Panc1 (cell line): ENCODE measurements at regions not wholly inside any gene's neighbourhood (a gene's known extent, or its start where the extent isn't known, plus 50 kb on each side); places are given as distances from the start of the nearest gene placed in this dataset.
"Not testable (repeated sequence)": the region's sequence is repeated elsewhere in the genome, so short reads cannot be mapped to it uniquely, and the experiment has no call there.

ENCODE experiments used
- ATAC-seq: fragments of 200-7000 bp; cut with Tn5 transposase; 2 replicates; pipeline ENCODE4 v1.9.1; 2020; ENCODE audit warnings: mild to moderate bottlenecking, moderate library complexity
- BruUV-seq: library from RNA; stranded (reverse); fragments of 400-500 nt; replicated peaks from 2 replicates; lab custom pipeline; 2021; lab: Mats Ljungman, UMichigan
- CTCF ChIA-PET: fragments of 300-600 bp; sonication (Branson Sonifier 250); formaldehyde crosslinking; loops from one replicate; lab custom pipeline; 2022; ENCODE audit warnings: antibody characterized with exemption; lab: Charles Lee
- POLR2A ChIA-PET: fragments of 300-600 bp; sonication (Branson Sonifier 250); formaldehyde crosslinking; loops from one replicate; lab custom pipeline; 2022; ENCODE audit warnings: antibody characterized with exemption; lab: Charles Lee
- DNase-seq: peaks from one replicate; pipeline ENCODE4 v3.0.0-alpha.2; 2010; ENCODE audit warnings: low read depth, low spot score
- H3K27ac ChIP-seq: 2 replicates; pipeline ENCODE4 v1.5.1; 2011; ENCODE audit warnings: mild to moderate bottlenecking, low read length, inconsistent platforms
- H3K27me3 ChIP-seq: fragments of 200-500 bp; sonication (Bioruptor generic); 2 replicates; pipeline ENCODE4 v1.6.0; 2014; ENCODE audit warnings: low read length, inconsistent platforms; ENCODE audit not compliant: control insufficient read depth, insufficient read depth
- H3K36me3 ChIP-seq: fragments of 200-500 bp; sonication (Bioruptor generic); 2 replicates; pipeline ENCODE4 v1.5.1; 2014; ENCODE audit warnings: inconsistent platforms, mild to moderate bottlenecking, low read length, moderate library complexity; ENCODE audit not compliant: control insufficient read depth, insufficient read depth
- H3K4me1 ChIP-seq: 2 replicates; pipeline ENCODE4 v1.5.1; 2011; ENCODE audit warnings: inconsistent platforms, mild to moderate bottlenecking, low read length, moderate library complexity; ENCODE audit not compliant: control insufficient read depth, insufficient read depth
- H3K4me3 ChIP-seq, 2 experiments: 2 replicates each; pipeline ENCODE4 v1.5.1; 2011 to 2012; ENCODE audit warnings: low read depth in 2 of 2, low read length in 2 of 2, mild to moderate bottlenecking in 2 of 2, inconsistent platforms in 1 of 2, moderate library complexity in 1 of 2
- H3K9me3 ChIP-seq: fragments of 200-500 bp; sonication (Bioruptor generic); 2 replicates; pipeline ENCODE4 v1.5.1; 2014; ENCODE audit warnings: low read depth, mild to moderate bottlenecking, inconsistent platforms, low read length, moderate library complexity; ENCODE audit not compliant: control insufficient read depth, insufficient read depth
- POLR2AphosphoS5 ChIP-seq: IDR thresholded peaks from 2 replicates; pipeline ENCODE4 v1.6.1; 2012; ENCODE audit warnings: mild to moderate bottlenecking, low read depth, low read length, moderate library complexity
- REST ChIP-seq, 2 experiments: IDR thresholded peaks; 2 replicates each; pipeline ENCODE4 v1.6.1; 2011 to 2012; ENCODE audit warnings: low read depth in 2 of 2, control low read depth in 1 of 2, low read length in 1 of 2, mild to moderate bottlenecking in 1 of 2, moderate library complexity in 1 of 2; ENCODE audit not compliant: insufficient read depth in 1 of 2
- SIN3A ChIP-seq: IDR thresholded peaks from 2 replicates; pipeline ENCODE4 v1.6.1; 2012; ENCODE audit warnings: low read depth, mild to moderate bottlenecking, low read length, moderate library complexity, borderline replicate concordance; ENCODE audit not compliant: insufficient read depth
- TCF7L2 ChIP-seq: IDR thresholded peaks from 2 replicates; pipeline ENCODE4 v1.6.1; 2011; ENCODE audit warnings: mild to moderate bottlenecking, low read depth, low read length, inconsistent platforms
- in situ Hi-C: cut with HindIII; loops from 2 replicates; pipeline ENCODE4 v1.10.0; 2016; ENCODE audit warnings: low sequenced_read_pairs, low pct_unique_long_range_greater_than_20kb
- intact Hi-C: fragments of 100-400 bp; cut with micrococcal nuclease; formaldehyde crosslinking; loops from one replicate; pipeline ENCODE4 v1.10.0; 2022; ENCODE audit not compliant: unreplicated experiment
- TF ChIP-seq, protein P1 (sequence below): fragments of 450-650 bp; IDR thresholded peaks from 2 replicates; pipeline ENCODE4 v1.5.1; 2017; ENCODE audit warnings: mild to moderate bottlenecking

DNA sequence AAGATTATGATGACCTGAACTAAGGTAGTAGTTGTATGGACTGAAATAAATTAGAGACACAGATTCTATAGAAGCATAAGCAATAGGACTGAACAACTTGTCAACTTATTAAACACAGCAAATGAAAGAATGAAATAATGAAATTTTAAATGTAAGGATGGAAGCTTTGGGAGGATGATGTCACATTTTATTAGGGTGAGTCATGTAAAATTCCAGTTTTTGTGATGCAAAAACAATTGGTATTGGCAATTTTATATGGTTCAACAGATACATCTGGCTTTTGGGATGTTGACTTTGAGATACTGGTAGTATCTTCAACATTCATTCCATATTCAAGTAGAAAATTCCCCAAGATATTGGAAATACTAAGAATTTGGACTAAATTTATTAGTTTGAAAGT, 72.7 kb upstream of the IL15 start:
- intact Hi-C loops: no loop called here
- in situ Hi-C loops: no loop called here
- DNase-seq (no peak), ATAC-seq (no peak)
- no TSS peak for BruUV-seq
- H3K9me3 ChIP-seq: no peaks in the 10 kb centered on the region
- TF ChIP-seq REST (IDR thresholded peaks at IDR 0.05; ENCODE audit: insufficient read depth in 1 of 2, low read depth in 2 of 2, low read length in 1 of 2): no peak
- TF ChIP-seq SIN3A: no peak
- TF ChIP-seq, protein P1, sequence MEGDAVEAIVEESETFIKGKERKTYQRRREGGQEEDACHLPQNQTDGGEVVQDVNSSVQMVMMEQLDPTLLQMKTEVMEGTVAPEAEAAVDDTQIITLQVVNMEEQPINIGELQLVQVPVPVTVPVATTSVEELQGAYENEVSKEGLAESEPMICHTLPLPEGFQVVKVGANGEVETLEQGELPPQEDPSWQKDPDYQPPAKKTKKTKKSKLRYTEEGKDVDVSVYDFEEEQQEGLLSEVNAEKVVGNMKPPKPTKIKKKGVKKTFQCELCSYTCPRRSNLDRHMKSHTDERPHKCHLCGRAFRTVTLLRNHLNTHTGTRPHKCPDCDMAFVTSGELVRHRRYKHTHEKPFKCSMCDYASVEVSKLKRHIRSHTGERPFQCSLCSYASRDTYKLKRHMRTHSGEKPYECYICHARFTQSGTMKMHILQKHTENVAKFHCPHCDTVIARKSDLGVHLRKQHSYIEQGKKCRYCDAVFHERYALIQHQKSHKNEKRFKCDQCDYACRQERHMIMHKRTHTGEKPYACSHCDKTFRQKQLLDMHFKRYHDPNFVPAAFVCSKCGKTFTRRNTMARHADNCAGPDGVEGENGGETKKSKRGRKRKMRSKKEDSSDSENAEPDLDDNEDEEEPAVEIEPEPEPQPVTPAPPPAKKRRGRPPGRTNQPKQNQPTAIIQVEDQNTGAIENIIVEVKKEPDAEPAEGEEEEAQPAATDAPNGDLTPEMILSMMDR: no peak
- no peak for TF ChIP-seq TCF7L2
- no peak for TF ChIP-seq POLR2AphosphoS5
- H3K36me3 ChIP-seq: no peaks in the 10 kb centered on the region
- ChIA-PET CTCF (no interaction called here), POLR2A (no interaction called here)
- H3K27me3 ChIP-seq: no peaks in the 10 kb centered on the region
- H3K27ac ChIP-seq: no peak overlapping the region
- no peaks in the 10 kb centered on the region for H3K4me1 ChIP-seq
- no peak overlapping the region for H3K4me3 ChIP-seq

DNA sequence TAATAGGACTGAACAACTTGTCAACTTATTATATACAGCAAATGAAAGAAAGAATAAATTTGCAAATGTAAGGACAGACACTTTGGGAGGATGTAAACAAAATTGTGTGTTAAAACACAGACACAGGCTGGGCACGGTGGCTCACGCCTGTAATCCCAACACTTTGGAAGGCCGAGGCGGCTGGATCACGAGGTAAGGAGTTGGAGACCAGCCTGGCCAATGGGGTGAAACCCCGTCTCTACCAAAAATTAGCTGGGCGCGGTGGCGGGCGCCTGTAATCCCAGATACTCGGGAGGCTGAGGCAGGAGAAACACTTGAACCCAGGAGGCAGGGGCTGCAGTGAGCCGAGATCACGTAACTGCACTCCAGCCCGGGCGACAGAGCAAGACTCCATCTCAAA, 71.4 kb upstream of the IL15 start:
- not testable (repeated sequence) for BruUV-seq, DNase-seq

GRCh38 chr4:141565379-141566089, 70.8 kb upstream of the IL15 start:
- Histone ChIP-seq H3K4me1 (no peaks in the 10 kb centered on the region), H3K27me3 (no peaks in the 10 kb centered on the region), H3K36me3 (no peaks in the 10 kb centered on the region), H3K27ac (no peak overlapping the region), H3K9me3 (no peaks in the 10 kb centered on the region), H3K4me3 (no peak overlapping the region)
- ATAC-seq (no peak), DNase-seq (no peak)
- in situ Hi-C loops (no loop called here), intact Hi-C loops (no loop called here)
- TF ChIP-seq POLR2AphosphoS5: no peak
- no peak for TF ChIP-seq SIN3A
- no peak for TF ChIP-seq REST (IDR thresholded peaks at IDR 0.05; ENCODE audit: insufficient read depth in 1 of 2, low read depth in 2 of 2, low read length in 1 of 2)
- ChIA-PET CTCF (no interaction called here), POLR2A (interaction anchor here (0.6 kb wide), 1 partner anchor 23 kb away, joined by 4 read pairs; no protein-coding TSS in a partner anchor)
- no TSS peak for BruUV-seq

More for the DNA sequence above, 71.4 kb upstream of the IL15 start:
- H3K27ac ChIP-seq, H3K27me3 ChIP-seq, CTCF ChIA-PET, H3K4me1 ChIP-seq, H3K4me3 ChIP-seq, H3K36me3 ChIP-seq, in situ Hi-C loops, intact Hi-C loops, H3K9me3 ChIP-seq, ATAC-seq: not testable (repeated sequence)
- POLR2A ChIA-PET: interaction anchor here (0.6 kb wide), 1 partner anchor 23 kb away, joined by 4 read pairs; no protein-coding TSS in a partner anchor
